GM12872 (cell line): ENCODE measurements at regions not wholly inside any gene's neighbourhood (a gene's known extent, or its start where the extent isn't known, plus 50 kb on each side); places are given as distances from the start of the nearest gene placed in this dataset.

Source experiments
- TF ChIP-seq, protein P1 (sequence below): IDR thresholded peaks from 3 replicates; pipeline ENCODE4 v1.5.1; 2011; ENCODE audit warnings: low read depth, mild to moderate bottlenecking, low read length, moderate library complexity; ENCODE audit not compliant: insufficient read depth

DNA sequence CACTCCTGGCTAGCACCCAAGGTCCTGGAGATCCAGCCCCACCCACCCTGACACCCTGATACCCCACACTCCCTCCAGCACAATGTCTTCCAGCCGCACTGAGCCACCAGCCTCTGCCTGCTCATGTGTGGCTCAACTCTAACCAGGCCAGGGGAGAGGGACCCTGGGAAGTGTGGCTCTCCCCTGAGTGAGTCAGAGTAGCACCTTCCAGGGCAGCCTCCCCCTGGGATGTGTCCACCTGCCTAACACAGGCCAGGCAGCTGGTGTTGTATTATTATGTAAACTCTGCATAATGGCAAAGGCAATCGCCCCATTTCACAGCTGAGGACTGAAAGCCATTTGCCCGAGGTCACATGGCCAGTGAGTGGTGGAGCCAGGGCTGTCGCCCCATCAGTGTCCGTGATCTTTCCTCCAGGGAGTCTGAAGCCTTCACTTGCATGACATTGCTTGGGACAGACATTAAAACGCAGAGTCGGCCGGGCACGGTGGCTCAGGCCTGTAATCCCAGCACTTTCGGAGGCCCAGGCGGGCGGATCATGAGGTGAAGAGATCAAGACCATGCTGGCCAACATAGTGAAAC is 84.2 kb upstream of the FOXF1 start:
- TF ChIP-seq, protein P1, sequence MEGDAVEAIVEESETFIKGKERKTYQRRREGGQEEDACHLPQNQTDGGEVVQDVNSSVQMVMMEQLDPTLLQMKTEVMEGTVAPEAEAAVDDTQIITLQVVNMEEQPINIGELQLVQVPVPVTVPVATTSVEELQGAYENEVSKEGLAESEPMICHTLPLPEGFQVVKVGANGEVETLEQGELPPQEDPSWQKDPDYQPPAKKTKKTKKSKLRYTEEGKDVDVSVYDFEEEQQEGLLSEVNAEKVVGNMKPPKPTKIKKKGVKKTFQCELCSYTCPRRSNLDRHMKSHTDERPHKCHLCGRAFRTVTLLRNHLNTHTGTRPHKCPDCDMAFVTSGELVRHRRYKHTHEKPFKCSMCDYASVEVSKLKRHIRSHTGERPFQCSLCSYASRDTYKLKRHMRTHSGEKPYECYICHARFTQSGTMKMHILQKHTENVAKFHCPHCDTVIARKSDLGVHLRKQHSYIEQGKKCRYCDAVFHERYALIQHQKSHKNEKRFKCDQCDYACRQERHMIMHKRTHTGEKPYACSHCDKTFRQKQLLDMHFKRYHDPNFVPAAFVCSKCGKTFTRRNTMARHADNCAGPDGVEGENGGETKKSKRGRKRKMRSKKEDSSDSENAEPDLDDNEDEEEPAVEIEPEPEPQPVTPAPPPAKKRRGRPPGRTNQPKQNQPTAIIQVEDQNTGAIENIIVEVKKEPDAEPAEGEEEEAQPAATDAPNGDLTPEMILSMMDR = no peak

DNA sequence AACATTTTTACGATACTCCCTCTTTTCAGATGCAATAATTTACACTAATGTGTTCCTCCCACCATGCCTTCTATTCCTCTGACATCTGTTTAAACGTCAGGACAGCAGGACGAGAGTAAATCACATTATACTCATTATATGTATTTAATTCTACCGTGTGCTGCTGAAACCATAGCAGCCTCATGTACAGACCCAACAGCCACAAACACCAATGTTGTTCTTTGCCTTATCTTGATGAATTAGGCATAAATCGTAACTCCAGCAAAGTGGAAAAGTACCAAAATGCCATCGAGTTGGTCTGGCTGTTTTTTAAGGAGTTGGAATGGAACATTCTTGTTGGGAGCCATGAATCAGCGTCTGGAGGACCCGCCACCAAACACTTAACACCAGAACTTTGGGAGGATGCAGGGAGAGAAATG is 82.9 kb upstream of the FOXF1 start:
- TF ChIP-seq, protein P1 = no peak

DNA sequence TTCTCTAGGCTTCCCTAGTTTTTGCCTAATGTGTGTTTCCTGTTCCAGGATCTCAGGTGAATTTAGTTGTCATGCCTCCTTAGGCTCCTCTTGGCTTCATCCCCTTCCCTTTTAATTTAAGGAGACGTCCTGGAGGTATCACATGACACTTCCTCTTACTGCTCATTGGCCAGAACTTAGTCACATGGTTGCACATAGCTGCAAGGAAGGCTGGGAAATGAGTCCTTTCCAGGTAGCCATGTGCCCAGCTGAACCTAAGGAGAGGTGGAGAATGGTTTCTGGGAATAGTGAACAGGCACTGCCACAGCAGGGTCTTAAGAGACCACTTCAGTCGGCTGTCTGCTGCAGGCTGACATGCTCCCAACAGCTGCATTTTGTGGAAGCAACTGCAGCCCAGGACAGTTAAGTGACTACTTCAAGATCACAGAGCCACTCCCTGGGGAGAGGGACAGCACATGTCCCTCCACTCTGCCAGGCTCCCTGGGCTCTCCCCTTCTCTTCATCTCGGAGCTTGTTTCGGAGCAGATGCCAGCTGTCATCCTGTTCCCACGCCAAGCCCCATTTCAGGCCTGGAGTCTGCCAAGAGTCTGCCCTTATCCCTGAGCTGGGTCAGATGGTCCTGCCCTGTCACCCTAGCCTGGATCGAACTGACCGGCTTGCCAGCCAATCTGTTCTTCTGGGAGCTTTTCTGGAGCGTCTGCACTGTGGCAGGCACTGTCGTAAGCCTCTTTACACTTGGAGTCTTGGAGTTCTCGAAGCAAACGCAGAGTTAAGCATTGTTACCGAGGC is 81.4 kb upstream of the FOXF1 start:
- TF ChIP-seq, protein P1 = no peak

DNA sequence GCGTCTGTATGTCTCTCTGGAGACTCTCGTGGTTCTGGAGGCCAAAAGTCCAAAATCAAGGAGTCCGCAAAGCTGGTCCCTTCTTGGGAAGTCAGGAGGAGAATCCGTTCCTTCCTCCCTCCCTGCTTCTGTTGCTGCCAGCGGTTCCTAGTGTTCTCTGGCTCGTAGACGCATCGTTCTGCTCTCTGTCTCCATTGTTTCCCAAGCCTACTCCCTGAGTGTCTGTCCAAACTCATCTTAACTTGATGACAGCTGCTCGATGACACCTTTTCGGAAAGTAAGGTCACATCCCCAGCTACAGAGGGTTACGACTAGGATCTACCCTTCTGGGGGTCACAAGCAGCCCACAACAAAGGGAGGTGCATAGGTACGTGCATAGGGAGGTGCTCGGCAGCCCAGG is 80.7 kb upstream of the FOXF1 start:
- TF ChIP-seq, protein P1 = no peak

DNA sequence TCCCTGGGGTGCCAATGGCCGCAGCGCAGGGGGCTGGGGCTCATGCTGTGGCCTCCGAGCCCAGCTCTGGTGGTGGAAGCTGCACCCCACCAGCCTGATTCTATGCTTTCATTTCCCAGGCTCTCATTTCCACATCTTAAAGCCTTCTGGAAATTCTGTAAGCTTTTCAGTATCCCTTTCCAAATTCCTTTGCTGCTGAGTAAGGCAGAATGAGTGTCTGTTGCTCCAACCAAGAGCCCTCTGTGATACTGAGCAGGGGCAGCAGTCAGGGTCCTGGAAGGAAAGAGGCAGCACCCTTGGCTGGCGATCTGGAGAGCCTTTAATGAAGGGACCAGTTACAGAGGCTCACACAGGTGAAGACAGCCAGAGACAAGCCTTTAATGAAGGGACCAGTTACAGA is 79.5 kb upstream of the FOXF1 start:
- TF ChIP-seq, protein P1 = no peak

DNA sequence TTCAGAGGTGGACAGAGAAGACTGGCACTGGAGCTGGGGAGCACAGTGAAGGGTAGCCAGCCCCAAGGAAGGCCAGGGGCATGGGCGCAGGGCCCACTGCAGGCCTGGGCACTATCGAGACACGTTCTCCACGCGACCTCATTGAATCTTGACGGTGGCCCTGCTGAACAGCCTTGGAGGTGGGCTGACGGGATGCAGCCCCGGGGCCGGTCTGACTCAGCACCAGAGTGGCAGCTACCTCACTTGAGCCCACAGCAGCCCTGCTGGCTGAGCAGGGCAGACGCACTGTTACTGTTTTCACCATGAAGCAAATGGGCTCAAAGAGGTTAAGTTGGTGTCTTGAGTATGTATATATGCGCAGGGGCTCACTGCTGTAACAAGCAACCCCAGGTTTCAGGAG is 78.8 kb upstream of the FOXF1 start:
- TF ChIP-seq, protein P1 = no peak

DNA sequence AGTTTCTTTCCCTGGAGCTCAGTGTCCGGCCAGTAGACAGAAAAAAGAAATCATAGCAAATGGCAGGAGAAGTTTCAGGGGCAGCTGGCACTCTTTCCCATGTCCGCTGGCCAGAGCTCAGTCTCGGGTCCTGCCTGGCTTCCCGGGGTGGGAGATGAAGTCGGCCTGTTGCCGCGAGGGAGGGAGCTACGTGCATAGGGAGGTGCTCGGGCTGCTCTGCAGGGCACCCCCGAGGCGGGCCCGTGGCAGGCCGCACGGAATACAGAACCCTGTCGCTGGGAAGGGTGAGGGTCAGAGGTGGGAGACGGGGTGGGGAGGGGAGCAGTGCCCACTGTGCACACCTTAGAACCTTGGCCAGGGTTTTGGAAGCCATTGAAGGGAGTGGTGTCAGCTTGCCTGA is 78.3 kb upstream of the FOXF1 start:
- TF ChIP-seq, protein P1 = no peak
